ENCODE measurements at regions not wholly inside any gene's neighbourhood (a gene's known extent, or its start where the extent isn't known, plus 50 kb on each side); places are given as distances from the start of the nearest gene placed in this dataset.
"Not testable (repeated sequence)": the region's sequence is repeated elsewhere in the genome, so short reads cannot be mapped to it uniquely, and the experiment has no call there.

DNA sequence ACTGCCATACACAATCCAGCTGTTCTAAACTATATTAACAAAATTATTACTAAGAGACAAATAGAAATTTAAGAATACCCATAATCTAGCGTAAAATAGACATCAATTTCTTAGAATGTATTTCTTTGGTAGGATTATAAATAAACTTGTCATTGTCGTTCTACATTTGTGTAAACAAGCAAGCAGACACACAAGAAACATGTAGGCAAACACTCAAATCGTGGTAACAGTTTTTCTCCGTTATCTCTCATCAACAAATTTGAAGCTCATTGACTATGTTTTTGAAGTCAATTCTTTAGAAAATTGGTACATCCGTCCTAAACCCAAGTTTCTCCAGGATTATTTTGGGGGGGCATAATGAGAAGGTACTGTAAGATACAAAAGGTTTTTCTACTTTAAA is 832.2 kb downstream of the DTWD2 start:
- no peak for DNase-seq

DNA sequence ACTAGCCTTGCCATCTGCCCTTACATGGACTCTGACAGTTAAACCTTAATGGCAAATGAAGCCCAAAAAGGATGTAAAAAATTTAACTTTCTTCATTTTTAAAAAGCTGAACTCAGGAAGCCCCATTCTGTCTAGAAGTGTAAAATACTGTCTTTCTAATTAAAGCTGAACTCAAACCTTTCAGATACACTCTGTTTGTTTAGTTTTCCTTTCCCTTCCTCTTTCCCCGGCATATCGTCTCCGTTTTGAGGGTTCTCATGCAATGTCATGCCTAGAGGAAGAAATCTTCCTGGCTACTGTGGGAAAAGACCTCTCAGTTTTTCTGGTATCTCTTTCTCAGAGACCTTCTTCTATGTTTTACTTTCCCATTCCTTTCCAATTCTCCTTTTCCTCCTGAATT is 841.5 kb downstream of the DTWD2 start:
- no peak for DNase-seq

DNA sequence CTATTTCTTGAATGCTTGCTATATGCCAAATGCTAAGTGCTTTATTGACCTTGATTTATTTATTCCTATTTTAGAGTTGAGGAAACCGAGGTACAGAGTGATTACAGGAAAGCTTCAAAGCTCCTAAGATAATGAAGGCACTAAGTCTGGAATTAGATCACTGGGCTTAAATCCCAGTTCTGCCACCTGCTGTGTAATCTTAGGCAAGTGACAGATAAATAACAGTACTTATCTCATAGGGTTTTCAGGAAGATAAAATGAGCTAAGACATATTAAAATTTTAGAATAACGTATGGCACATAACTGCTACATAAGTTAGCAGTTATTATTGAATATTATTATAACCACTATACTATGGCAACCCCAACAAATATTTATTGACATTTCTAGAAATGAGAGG is 843.8 kb downstream of the DTWD2 start:
- DNase-seq: no peak

DNA sequence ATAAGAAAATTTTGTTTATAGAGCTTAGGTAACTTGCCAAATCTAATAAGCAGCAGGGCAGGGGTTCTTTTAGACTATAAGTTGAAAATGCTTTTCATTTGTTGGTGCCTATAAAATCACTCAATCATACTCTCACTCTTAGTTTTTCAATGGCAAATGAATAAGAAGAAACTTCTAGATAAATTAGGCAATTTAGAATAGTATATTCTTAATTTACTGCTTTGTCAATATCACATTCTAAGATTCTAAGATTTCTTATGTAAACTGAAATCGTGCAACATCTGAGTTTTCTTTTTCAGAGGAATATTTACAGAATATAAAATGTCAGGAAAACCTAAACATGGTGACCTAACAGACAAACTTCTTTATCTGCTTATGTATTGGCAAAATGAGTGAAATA is 849.0 kb downstream of the DTWD2 start:
- DNase-seq: no peak

DNA sequence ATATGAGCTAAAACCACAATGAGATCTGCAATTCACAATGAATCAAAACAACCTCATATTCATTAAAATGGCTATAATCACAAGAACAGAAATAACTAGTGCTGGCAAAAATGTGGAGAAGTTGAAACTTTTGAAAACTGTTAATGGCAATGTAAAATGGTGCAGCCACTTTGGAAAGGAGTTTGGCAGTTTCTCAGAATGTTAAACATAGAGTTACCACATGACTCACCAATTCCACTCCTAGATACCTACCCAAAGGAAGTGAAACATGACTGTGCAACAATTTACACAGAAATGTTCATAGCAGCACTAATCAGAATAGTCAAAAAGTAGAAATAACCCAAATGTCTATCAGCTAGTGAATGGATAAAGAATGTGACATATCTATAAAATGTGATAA is 862.2 kb downstream of the DTWD2 start:
- DNase-seq: no peak

DNA sequence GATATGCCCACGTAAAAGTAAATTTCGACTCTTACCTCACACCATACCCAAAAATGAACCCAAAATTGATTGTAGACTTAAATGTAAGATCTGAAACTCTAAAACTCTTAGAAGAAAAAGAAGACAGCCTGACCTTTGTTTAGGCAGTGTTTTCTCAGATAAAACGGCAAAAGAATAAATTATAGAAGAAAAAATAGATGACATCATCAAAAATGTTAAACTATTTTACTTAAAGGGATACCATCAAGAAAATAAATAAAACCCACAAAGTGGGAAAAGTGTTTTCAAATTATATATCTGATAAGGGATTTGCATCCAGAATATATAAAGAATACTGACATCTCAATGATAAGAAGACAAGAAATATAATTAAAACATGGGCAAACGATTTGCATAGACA is 862.7 kb downstream of the DTWD2 start:
- no peak for DNase-seq

DNA sequence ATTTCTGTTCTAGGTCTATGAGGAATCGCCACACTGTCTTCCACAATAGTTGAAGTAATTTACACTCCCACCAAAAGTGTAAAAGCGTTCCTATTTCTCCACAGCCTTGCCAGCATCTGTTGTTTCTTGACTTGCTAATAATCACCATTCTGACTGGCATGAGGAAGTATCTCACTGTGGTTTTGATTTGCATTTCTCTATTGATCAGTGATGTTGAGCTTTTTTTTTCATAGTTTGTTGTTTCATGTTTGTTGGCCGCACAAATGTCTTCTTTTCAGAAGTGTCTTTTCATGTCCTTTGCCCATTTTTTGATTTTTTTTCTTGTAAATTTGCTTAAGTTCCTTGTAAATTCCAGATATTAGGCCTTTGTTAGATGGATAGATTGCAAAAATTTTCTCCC is 867.1 kb downstream of the DTWD2 start:
- no peak for DNase-seq

DNA sequence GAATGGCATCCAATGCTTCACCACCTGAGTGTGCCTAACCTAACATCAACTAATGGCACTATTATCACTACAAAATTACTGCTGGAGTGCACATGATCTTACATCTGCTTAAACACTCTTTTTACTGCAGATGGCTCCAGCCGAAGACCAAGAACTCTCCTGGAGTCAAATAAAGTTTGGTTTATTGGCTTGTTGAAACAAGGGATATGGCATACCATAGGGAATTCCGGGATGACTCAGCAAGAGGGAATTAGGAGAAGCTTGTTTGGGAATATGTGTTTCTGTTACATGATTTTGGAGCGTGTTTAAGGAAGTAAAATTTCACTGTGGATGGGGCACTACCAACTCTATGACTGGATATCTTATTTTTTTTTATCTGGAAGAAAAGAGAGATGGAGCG is 872.6 kb downstream of the DTWD2 start:
- DNase-seq: no peak

DNA sequence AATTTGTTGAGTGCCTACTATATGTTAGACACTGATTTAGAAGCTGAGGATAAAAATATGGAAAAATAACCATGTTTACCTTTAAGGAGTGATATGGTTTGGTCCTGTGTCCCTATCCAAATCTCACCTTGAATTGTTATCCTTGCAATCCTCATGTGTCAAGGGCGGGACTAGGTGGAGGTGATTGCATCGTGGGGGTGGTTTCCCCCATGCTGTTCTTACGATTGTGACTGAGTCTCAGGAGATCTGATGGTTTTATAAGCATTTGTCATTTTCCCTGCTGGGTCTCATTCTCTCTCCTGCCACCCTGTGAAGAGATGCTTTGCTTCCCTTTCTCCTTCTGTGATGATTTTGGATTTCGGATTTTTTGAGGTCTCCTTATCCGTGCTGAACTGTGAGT is 876.4 kb downstream of the DTWD2 start:
- DNase-seq: no peak

DNA sequence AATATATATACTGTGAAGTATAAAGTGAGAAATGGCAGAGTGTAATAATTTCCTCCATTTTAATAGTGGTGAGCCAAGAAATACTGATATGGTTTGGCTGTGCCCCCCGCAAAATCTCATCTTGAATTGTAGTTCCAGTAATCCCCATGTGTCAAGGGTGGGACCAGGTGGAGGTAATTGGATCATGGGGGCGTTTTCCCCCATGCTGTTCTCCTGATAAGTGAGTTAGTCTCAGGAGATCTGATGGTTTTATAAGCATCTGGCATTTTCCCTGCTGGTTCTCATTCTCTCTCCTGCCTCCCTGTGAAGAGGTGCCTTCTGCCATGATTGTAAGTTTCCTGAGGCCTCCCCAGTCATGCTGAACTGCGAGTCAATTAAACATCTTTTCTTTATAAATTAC is 881.1 kb downstream of the DTWD2 start:
- DNase-seq: not testable (repeated sequence)

DNA sequence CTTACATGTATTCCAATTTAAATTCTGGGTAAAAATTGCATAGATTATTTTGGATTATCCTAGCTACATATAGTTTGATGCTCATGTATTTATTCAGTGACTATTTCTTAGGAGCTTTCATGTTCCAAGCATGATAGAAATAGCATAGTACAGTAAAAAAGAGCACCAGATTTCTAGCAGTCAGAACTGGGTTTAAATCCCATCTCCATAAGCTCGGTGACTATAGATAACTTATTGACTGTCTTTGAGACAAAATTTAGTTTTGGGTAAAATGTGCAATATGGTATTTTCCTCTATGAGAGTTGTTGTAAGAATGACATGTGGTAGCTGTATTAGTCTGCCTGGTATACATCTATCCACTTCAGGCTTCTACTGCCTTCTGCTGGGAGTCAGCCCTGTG is 889.6 kb downstream of the DTWD2 start:
- no peak for DNase-seq

DNA sequence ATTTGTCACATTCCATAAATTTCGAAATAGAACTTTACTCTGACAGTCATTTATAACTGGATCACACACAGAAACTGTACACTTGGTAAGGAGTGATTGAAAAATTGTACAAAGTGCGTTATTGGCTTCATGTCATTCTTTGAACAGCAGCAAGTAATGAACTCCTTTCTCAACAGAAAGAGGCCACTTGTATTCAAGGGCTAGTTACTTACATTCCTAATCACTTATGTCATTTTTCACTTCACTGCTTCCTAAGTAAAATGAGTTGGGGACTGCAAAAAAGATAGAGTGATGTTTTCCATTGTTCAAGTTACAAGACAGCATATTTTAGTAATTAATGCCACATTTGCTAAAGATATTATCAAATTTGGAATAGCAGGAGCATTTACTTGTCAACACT is 893.2 kb downstream of the DTWD2 start:
- no peak for DNase-seq

DNA sequence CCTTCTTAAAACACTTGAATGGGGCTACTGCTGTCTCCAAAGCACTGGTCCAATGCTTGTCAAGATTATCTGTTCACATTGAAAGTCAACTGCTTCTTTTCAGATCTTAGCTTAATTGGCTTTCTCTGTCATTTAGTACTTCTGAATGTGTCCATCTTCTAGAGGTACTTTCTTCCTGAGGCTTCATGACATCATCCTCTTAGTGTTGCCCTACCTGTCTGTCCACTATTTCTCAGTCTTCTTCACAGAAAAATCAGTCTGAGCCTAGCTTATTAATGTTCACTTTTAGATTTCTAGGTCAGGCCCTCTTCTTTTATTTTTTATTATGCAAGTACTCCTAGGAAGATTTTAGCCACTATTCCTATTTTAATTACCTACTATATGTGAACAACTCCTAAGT is 899.9 kb downstream of the DTWD2 start:
- DNase-seq: no peak

DNA sequence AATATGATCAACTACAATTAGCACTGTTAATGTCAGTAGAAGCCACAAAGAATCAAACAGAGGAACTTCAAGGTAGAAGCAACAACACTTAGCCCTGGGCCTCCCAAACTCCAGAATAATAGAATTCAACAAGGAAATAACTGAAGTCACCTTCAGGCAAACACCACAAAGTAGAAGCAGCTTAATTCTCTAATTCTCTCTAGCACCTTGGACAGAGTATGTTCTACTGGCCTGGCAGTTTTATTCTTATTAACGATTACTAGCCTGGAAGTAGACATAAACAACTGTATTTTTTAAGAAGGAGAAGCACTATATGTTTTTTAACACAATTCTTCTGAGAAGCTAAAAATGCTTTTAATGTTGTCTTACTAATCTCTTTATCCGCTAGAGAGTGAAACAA is 911.9 kb downstream of the DTWD2 start:
- DNase-seq: no peak

DNA sequence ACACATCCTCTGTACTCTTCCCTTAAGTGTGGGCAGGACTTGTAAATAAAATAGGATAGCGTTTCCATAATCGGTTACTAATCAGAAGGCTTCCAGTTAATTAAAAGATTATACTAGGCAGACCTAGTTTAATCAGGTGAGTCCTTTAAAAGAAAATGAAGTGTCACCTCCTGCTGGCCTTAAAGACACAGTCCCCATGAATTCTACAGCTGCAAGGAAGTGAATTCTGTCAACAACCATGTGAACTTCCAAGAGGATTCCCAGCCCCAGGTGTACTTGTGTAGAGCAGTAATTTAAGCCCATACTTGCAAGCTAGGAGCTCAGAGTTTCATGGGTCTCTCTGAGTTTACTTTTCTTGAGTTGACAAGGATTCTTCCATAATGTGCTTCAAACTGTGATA is 918.3 kb downstream of the DTWD2 start:
- no peak for DNase-seq

DNA sequence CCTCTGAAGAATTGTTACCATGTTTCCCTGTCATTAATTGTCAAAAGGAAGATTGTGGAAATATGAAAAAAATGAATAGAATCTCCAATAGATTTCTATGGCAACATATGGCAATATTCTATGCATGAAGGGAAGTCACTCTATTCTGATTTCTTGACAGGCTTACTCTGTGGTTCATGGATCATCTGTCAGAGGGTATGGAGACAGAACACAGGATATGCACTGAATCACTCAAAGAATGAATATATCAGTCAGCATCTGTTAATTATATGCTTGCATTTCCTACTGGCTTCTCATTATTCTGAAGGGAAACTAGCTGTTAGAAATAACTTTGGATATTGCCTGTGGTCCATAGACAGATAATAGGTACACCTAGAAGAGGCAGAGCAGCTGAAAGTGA is 918.9 kb downstream of the DTWD2 start:
- DNase-seq: no peak

DNA sequence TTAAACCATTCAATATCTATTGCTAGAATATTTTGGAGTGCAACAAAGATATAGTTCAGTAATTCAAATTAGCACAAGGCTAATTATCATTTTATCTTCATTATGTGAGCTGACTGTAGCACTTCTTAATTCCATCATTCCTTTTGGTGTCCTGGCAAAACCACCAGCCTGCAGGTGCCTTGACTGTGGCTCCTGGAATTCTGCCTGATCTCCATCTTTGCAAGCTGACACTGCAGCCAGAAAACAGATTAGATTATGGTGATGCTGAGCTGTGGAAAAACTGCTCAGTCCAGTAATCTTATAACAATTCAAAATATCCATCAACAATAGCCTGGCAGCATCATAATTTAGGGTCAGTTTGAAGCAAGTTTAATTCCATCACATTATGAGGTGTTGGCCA is 919.5 kb downstream of the DTWD2 start:
- no peak for DNase-seq

DNA sequence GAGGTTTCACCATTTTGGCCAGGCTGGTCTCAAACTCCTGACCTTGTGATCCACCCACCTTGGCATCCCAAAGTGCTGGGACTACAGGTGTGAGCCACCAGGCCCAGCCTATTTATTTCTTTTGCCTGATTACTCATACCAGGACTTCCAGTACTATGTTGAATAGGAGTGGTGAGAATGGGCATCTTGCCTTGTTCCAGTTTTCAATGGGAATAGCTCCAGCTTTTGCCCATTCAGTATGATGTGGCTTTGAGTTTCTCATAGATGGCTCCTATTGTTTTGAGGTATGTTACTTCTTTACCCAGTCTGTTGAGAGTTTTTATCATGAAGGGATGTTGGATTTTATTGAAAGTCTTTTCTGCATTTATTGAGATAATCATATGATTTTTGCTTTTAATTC is 924.5 kb downstream of the DTWD2 start:
- not testable (repeated sequence) for DNase-seq

DNA sequence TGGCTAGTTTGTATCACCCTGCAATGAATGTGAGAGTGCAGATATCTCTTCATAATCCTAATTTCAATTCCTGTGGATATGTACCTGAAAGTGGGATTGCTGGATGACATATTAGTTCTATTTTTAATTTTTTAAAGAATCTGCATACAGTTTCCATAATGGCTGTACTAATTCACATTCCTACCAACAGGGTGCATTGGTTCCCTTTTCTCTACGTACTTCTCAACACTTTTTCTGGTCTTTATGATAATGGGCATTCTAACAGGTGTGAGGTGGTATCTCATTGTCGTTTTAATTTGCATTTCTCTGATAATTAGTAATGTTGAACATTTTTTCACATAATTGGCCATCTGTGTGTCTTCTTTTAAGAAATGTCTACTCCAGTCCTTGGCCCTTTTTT is 927.5 kb downstream of the DTWD2 start:
- DNase-seq: no peak

DNA sequence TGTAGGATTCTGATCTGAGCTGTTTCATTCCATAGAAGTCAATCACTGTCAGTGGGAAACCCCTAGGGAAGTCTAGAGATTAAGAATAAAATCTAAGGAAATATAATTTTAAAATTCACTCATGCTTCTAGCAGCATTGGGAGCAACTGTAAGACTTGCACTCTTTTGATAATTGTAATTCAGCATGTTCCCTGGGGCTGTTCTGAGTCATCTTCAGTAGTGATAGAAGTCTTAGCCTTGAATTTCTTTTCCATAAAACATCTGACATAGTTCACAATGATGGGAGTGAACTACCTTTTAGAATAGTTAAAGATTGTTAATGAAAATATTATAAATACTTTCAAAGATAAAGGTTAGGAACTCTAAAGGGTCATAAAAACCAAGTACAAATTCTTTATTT is 935.8 kb downstream of the DTWD2 start:
- DNase-seq: no peak

DNA sequence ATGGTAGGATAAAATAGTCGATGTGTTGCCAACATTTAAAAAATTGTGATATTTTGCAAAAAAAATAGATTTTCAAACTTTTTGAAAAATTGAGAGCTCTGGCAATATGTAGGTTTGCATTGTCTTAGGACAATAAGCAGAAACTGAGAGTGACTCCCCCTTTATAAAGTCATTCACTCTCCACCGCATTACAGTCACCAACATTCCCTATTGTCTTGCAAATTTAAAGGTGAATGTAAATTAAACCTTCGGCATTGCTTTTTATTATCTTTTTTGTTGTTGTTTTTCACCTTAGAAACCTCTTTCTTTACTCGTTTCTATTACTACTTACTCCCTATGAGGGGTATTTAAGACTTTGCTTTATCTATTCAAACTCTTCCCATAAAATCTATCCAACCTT is 944.2 kb downstream of the DTWD2 start:
- no peak for DNase-seq

DNA sequence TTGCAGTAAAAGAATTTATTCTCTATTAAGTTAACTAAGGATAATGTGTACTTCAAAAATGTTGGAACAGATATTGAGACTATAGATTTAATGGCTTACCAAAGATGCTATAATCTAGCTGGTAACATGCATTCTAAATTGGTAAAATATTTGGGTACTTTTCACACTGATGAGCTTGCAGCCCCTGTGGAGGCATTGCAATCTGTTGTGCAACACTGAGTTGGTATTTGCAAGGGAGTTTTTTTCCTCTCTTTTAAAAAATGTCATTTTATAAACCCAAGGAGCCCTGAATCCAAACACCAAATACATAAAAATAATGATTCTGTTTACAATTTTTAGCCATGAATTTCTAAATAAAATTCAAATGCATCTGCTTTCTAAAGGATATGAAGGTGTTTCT is 944.8 kb downstream of the DTWD2 start:
- no peak for DNase-seq

DNA sequence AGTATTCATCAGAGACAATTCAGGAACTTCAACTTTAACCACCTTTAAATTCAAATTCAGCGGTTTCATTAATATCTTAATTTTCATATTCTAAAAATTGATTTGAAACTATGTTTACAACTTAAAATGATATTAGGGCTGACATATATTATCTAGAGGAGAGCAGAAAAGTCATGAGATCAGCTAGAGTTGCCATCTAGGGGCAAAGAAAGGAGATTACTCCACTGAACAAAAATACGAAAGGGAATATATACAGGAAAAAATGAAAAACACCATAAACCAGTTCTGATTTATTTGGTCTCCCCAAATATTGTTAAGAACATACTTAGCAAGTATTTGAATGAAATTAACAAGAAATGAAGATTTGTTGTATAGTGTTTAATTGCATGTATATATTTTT is 946.3 kb downstream of the DTWD2 start:
- no peak for DNase-seq

DNA sequence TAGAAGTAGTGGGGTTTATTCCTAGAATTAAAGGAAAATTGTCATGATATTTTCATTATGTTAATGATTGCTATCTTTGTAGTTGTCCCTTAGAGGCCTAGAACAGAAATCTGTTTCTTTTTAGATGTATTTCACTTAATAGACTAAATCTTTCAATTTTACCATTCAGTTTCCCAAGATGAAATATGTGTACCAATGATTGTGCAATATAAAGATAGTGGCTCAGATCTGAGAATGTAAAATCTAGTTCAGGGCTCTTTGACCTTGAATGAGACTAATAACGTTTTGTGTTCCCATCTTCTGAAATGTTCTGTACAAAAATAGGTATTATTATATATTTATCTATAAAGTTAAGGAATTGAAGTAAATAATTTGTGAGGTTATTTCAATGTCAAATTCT is 947.9 kb downstream of the DTWD2 start:
- no peak for DNase-seq

DNA sequence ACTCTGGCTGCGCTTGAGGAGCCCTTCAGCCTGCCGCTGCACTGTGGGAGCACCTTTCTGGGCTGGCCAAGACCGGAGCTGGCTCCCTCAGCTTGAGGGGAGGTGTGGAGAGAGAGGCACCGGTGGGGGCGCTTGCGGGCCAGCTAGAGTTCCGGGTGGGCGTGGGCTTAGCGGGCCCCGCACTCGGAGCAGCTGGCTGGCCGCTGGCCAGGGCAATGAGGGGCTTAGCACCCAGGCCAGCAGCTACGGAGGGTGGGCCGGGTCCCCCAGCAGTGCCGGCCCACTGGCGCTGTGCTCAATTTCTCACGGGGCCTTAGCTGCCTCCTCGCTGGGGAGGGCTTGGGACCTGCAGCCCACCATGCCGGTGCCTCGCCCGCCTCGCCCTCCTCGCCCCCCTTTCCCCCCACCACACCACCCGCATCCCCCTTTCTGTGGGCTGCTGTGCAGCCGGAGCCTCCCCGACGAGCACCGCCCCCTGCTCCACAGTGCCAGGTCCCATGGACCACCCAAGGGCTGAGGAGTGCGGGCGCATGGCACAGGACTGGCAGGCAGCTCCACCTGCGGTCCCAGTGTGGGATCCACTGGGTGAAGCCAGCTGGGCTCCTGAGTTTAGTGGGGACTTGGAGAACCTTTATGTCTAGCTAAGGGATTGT is 954.5 kb downstream of the DTWD2 start:
- DNase-seq: no peak

DNA sequence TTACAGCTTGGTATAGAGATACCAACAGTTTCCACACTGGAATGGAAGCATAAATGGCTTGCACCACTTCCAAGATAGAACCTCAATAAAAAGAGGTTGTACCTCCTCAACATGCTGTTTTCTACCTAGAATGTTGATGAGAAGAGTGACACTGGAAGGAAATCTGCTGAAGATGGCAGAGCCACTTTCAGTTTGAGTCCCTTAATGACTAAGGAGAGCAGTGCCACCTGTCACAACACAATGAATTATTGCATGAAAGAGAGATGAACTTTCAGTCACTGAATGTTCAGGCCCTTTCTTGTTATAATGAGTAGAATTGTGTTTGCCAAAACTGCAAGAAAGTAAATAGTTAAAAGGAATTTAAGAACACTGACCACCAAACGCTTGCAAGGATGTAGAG is 958.5 kb downstream of the DTWD2 start:
- no peak for DNase-seq

Measured in SHP77 (cell line).